ENCODE measurements at regions not wholly inside any gene's neighbourhood (a gene's known extent, or its start where the extent isn't known, plus 50 kb on each side); places are given as distances from the start of the nearest gene placed in this dataset.

DNA sequence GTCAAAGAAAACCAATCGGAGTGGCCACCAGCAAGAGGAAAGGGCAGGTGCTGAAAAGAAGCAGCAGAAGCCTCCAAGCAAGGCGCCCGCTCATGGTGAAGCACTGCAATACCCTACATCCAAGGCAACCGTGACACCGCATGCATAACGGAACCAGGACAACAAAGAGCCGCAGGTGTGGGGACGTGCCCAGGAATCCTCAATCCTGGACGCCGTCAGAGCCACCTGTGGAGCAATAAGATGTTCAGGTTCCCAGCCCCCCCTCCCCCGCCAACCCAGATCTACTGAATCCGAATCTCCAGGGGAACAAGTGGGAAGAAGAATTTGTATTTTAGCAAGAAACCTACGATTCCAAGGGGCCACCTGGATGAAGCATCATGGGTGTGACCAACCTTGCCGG, 70.8 kb downstream of the SHANK2 start:
- no peak overlapping the region for H3K4me3 ChIP-seq (ENCODE audit: low read depth, low read length)
- ChIA-PET POLR2A (no interaction called here), CTCF (no interaction called here)

DNA sequence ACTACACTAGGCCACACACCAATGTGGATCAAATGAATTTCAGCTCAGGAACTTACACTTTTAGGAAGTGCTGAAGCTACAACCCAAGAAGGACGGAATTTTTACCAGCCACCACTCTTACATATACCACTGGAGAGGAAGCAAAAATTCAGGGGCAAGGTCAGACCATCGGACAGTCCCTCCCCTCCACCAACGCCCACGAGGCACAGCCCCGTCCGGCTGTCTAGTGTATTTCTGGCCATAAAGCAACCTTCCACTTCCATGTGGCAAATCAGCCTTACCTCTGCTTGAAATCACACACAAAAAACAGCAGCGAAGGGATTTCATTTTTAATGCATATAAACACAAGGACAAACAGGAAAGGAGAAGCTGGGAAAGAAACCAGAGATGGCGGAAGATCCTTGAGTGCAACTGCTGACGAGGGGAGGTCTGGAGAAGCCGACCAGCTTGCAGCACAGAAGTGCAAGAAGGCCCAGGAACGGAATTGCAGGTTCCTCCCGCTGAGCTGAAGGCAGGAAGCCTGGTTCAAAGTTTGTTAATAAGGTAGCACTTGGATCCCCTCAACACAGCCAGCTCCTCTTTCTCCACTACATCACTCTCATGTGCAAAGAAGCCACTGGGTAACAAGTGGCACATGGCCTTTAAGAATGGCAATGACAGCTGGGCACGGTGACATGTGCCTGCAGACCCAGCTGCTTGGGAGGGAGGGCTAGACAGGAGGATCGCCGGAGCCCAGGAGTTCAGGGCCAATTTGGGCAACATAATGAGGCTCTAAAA, 71.5 kb downstream of the SHANK2 start:
- H3K4me1 ChIP-seq (ENCODE audit: control insufficient read depth, insufficient read depth, low read length): no peaks in the 10 kb centered on the region
- no peak overlapping the region for H3K4me3 ChIP-seq (ENCODE audit: low read depth, low read length)
- H3K27ac ChIP-seq (ENCODE audit: extremely low read depth, low read depth, low read length): no peak overlapping the region
- no peaks in the 10 kb centered on the region for H3K36me3 ChIP-seq (ENCODE audit: control insufficient read depth in 2 of 2, insufficient read depth in 1 of 2, low read length in 2 of 2)
- POLR2A ChIA-PET: no interaction called here
- CTCF ChIA-PET: no interaction called here
- no peaks in the 10 kb centered on the region for H3K9me3 ChIP-seq (ENCODE audit: control insufficient read depth, insufficient read depth, low read depth, low read length)
- TF ChIP-seq, protein P1, sequence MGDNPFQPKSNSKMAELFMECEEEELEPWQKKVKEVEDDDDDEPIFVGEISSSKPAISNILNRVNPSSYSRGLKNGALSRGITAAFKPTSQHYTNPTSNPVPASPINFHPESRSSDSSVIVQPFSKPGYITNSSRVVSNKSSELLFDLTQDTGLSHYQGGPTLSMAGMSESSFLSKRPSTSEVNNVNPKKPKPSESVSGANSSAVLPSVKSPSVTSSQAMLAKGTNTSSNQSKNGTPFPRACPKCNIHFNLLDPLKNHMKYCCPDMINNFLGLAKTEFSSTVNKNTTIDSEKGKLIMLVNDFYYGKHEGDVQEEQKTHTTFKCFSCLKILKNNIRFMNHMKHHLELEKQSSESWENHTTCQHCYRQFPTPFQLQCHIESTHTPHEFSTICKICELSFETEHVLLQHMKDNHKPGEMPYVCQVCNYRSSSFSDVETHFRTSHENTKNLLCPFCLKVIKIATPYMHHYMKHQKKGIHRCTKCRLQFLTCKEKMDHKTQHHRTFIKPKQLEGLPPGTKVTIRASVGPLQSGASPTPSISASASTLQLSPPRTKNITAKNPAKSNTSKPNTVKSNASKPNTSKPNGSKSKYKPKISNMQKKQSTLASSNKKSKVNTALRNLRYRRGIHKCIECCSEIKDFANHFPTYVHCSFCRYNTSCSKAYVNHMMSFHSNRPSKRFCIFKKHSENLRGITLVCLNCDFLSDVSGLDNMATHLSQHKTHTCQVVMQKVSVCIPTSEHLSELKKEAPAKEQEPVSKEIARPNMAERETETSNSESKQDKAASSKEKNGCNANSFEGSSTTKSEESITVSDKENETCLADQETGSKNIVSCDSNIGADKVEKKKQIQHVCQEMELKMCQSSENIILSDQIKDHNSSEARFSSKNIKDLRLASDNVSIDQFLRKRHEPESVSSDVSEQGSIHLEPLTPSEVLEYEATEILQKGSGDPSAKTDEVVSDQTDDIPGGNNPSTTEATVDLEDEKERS (tag by site-specific recombination; IDR thresholded peaks at IDR 0.05): no peak
- TF ChIP-seq ZNF561 (tag by site-specific recombination; IDR thresholded peaks at IDR 0.05; ENCODE audit: borderline replicate concordance): no peak
- TF ChIP-seq ZFP69B (tag by site-specific recombination; IDR thresholded peaks at IDR 0.05): no peak
- TF ChIP-seq, protein P2, sequence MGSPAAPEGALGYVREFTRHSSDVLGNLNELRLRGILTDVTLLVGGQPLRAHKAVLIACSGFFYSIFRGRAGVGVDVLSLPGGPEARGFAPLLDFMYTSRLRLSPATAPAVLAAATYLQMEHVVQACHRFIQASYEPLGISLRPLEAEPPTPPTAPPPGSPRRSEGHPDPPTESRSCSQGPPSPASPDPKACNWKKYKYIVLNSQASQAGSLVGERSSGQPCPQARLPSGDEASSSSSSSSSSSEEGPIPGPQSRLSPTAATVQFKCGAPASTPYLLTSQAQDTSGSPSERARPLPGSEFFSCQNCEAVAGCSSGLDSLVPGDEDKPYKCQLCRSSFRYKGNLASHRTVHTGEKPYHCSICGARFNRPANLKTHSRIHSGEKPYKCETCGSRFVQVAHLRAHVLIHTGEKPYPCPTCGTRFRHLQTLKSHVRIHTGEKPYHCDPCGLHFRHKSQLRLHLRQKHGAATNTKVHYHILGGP (tag by site-specific recombination; IDR thresholded peaks at IDR 0.05): no peak
- no peak for TF ChIP-seq BCL11A (tag by site-specific recombination; IDR thresholded peaks at IDR 0.05; ENCODE audit: low read depth)
- TF ChIP-seq ZNF626 (tag by site-specific recombination; IDR thresholded peaks at IDR 0.05): no peak
- TF ChIP-seq, protein P3, sequence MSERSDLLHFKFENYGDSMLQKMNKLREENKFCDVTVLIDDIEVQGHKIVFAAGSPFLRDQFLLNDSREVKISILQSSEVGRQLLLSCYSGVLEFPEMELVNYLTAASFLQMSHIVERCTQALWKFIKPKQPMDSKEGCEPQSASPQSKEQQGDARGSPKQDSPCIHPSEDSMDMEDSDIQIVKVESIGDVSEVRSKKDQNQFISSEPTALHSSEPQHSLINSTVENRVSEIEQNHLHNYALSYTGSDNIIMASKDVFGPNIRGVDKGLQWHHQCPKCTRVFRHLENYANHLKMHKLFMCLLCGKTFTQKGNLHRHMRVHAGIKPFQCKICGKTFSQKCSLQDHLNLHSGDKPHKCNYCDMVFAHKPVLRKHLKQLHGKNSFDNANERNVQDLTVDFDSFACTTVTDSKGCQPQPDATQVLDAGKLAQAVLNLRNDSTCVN (tag by site-specific recombination; optimal IDR thresholded peaks at IDR 0.05): no peak
- TF ChIP-seq SETDB1 (IDR thresholded peaks at IDR 0.05; ENCODE audit: insufficient read length, low read length): no peak

More for the DNA sequence above, 70.8 kb downstream of the SHANK2 start:
- Histone ChIP-seq H3K4me1 (ENCODE audit: control insufficient read depth, insufficient read depth, low read length) (no peaks in the 10 kb centered on the region), H3K27ac (ENCODE audit: extremely low read depth, low read depth, low read length) (no peak overlapping the region), H3K36me3 (ENCODE audit: control insufficient read depth in 2 of 2, insufficient read depth in 1 of 2, low read length in 2 of 2) (no peaks in the 10 kb centered on the region), H3K9me3 (ENCODE audit: control insufficient read depth, insufficient read depth, low read depth, low read length) (no peaks in the 10 kb centered on the region)
- TF ChIP-seq ZNF791 (tag by site-specific recombination; IDR thresholded peaks at IDR 0.05) (no peak), YY2 (tag by site-specific recombination; IDR thresholded peaks at IDR 0.05) (no peak), GLI4 (tag by site-specific recombination; IDR thresholded peaks at IDR 0.05) (no peak), ZNF629 (tag by site-specific recombination; IDR thresholded peaks at IDR 0.05) (no peak), ZNF600 (tag by site-specific recombination; IDR thresholded peaks at IDR 0.05) (no peak), ZNF654 (tag by site-specific recombination; IDR thresholded peaks at IDR 0.05; ENCODE audit: low read depth) (no peak), ZNF133 (tag by site-specific recombination; IDR thresholded peaks at IDR 0.05) (no peak), ZNF623 (tag by site-specific recombination; IDR thresholded peaks at IDR 0.05) (no peak), ZNF132 (tag by site-specific recombination; IDR thresholded peaks at IDR 0.05; ENCODE audit: borderline replicate concordance) (no peak), ZFP3 (tag by site-specific recombination; IDR thresholded peaks at IDR 0.05; ENCODE audit: low read depth) (no peak), YY1 (tag by site-specific recombination; IDR thresholded peaks at IDR 0.05) (no peak)
- TF ChIP-seq, protein P4, sequence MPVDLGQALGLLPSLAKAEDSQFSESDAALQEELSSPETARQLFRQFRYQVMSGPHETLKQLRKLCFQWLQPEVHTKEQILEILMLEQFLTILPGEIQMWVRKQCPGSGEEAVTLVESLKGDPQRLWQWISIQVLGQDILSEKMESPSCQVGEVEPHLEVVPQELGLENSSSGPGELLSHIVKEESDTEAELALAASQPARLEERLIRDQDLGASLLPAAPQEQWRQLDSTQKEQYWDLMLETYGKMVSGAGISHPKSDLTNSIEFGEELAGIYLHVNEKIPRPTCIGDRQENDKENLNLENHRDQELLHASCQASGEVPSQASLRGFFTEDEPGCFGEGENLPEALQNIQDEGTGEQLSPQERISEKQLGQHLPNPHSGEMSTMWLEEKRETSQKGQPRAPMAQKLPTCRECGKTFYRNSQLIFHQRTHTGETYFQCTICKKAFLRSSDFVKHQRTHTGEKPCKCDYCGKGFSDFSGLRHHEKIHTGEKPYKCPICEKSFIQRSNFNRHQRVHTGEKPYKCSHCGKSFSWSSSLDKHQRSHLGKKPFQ (tag by site-specific recombination; IDR thresholded peaks at IDR 0.05): no peak
- TF ChIP-seq, protein P5, sequence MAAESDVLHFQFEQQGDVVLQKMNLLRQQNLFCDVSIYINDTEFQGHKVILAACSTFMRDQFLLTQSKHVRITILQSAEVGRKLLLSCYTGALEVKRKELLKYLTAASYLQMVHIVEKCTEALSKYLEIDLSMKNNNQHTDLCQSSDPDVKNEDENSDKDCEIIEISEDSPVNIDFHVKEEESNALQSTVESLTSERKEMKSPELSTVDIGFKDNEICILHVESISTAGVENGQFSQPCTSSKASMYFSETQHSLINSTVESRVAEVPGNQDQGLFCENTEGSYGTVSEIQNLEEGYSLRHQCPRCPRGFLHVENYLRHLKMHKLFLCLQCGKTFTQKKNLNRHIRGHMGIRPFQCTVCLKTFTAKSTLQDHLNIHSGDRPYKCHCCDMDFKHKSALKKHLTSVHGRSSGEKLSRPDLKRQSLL (tag by site-specific recombination; IDR thresholded peaks at IDR 0.05): no peak
- TF ChIP-seq, protein P6, sequence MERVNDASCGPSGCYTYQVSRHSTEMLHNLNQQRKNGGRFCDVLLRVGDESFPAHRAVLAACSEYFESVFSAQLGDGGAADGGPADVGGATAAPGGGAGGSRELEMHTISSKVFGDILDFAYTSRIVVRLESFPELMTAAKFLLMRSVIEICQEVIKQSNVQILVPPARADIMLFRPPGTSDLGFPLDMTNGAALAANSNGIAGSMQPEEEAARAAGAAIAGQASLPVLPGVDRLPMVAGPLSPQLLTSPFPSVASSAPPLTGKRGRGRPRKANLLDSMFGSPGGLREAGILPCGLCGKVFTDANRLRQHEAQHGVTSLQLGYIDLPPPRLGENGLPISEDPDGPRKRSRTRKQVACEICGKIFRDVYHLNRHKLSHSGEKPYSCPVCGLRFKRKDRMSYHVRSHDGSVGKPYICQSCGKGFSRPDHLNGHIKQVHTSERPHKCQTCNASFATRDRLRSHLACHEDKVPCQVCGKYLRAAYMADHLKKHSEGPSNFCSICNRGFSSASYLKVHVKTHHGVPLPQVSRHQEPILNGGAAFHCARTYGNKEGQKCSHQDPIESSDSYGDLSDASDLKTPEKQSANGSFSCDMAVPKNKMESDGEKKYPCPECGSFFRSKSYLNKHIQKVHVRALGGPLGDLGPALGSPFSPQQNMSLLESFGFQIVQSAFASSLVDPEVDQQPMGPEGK (tag by site-specific recombination; IDR thresholded peaks at IDR 0.05): no peak
- TF ChIP-seq, protein P7, sequence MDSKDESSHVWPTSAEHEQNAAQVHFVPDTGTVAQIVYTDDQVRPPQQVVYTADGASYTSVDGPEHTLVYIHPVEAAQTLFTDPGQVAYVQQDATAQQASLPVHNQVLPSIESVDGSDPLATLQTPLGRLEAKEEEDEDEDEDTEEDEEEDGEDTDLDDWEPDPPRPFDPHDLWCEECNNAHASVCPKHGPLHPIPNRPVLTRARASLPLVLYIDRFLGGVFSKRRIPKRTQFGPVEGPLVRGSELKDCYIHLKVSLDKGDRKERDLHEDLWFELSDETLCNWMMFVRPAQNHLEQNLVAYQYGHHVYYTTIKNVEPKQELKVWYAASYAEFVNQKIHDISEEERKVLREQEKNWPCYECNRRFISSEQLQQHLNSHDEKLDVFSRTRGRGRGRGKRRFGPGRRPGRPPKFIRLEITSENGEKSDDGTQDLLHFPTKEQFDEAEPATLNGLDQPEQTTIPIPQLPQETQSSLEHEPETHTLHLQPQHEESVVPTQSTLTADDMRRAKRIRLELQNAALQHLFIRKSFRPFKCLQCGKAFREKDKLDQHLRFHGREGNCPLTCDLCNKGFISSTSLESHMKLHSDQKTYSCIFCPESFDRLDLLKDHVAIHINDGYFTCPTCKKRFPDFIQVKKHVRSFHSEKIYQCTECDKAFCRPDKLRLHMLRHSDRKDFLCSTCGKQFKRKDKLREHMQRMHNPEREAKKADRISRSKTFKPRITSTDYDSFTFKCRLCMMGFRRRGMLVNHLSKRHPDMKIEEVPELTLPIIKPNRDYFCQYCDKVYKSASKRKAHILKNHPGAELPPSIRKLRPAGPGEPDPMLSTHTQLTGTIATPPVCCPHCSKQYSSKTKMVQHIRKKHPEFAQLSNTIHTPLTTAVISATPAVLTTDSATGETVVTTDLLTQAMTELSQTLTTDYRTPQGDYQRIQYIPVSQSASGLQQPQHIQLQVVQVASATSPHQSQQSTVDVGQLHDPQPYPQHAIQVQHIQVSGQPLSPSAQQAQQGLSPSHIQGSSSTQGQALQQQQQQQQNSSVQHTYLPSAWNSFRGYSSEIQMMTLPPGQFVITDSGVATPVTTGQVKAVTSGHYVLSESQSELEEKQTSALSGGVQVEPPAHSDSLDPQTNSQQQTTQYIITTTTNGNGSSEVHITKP (tag by site-specific recombination; IDR thresholded peaks at IDR 0.05): no peak

Data from HEK293 (cell line).